ENCODE measurements at regions not wholly inside any gene's neighbourhood (a gene's known extent, or its start where the extent isn't known, plus 50 kb on each side); places are given as distances from the start of the nearest gene placed in this dataset.

GRCh38 chr6:168155821-168156741, 77.1 kb upstream of the FRMD1 start:
- no peak for DNase-seq (ENCODE audit: low spot score)

DNA sequence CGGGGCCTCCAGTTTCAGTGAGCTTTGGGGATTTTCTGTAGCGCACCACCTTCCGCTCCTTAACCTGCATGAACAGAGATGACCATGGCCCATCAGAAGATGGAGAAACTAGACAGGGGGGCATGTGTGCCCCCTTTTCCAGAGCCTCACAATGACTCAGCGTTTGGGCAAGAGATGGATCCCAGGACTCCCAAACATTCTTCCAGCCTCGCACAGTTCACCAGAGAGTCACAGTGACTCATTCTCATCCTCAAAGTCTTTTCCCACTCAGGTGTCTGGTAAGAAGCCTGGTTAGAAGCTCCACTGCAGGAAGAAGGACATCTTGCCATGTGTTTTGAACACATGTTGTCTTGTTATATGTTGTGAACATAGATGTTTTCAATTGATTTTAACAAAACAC, 76.2 kb upstream of the FRMD1 start:
- no peak for DNase-seq (ENCODE audit: low spot score)

- no peak for DNase-seq (ENCODE audit: low spot score)
Observed at GRCh38 chr6:168154263-168154917, 75.4 kb upstream of the FRMD1 start.

DNA sequence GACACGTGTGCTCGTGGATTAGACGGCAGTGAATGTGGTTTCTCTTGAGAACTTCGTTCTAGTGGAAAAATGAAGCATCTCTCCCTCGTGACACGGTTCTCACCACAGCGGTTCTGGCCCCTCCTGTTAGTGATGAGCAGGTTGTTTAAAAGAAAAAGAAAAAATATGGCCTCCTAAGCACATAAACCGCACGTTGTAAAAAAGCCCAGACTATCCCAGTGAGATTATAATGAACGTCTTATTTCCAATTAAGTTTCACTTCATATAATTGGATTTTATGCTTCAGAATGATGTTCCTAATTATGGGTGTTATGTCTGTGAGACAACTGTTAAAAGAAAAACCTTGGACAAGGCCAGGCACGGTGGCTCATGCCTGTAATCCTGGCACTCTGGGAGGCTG, 74.5 kb upstream of the FRMD1 start:
- no peak for DNase-seq (ENCODE audit: low spot score)

DNA sequence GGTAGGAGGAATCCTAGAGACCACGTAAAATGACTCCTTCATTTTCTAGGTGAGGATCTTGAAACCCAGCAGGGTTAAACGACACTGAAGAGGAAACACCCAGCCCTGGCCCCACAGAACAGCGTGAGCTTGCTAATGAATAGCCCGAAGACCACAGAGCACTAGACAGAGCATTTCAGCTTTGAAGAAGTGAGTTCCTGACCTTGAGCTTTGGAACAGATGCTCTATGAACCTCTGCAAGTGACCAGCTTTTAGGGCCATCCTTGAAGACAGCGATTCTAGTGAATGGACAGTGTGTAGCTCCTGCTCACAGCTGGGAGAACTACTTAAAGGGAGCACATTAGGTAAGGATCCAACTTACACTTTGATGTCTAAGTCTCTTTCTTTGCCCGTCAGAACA, 74.0 kb upstream of the FRMD1 start:
- no peak for DNase-seq (ENCODE audit: low spot score)

DNA sequence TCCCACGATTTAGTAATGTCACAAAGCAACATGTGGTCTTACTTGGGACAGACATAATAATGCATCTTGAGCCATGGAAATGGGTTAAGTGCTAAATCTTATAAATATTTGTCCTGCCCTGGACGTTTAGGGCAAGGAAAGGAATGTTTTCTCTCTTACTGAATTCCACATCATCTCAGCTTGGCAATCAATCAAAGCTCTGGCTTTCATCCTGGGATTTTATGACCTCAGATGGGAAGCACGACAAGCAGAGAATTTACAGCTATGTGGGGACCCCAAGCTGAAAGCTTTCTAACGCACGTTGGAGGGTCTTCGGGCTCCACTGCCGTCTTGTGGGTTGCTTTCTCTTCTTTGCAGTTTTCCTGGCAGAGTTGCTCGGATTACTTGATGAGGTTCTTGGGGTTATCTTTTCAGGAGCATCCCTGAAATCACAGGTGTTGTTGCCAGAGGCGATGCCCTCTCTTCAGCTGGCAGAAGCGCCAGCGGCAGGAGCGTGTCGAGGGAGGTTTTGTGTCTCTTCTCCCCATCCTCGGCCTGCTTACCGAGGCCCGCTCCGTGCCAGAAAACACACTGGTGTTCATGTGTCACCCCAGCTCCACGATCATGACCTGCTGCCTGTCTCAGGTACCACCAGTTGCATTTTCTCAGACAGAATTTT, 73.4 kb upstream of the FRMD1 start:
- no peak for DNase-seq (ENCODE audit: low spot score)

DNA sequence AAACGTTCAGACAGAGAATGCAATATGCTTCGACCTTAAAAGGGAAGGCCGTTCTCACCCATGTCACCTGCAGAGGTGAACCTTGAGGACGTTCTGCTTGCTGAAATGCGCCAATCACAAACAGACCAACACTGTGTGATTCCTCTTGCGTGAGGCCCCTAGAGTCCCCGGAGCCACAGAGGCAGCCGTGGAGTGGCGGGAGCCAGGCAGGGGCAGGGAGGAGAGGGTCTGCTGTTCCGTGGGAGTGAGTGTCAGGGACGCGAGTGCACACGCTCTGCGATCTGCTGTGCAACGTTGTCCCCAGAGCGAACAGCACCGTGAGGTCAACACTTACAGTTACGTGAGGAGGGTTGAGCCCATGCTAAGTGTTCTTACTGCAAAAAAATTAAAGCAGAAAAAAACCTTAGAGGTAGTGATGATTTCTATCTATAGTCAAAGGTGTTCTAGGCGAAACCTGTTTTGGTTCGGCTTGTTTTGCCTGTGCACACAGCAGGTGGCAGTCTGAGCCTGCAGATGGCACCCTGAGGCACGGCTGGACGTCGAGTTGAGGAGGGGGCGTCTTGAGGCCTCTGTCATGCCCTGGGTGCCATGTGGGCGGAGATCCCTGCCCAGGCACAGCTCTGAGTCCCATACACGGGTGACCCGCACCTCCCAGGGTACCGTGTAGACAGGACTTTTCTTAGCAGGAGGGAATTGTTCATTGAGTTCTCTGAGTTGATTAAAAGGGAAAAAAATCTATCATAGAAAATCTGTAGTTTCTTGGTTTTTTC, 71.7 kb upstream of the FRMD1 start:
- peak; percentile 55 for DNase-seq (ENCODE audit: low spot score)

- no peak for DNase-seq (ENCODE audit: low spot score)
Observed at GRCh38 chr6:168149015-168149414, 70.0 kb upstream of the FRMD1 start.

GRCh38 chr6:168148231-168148849, 69.3 kb upstream of the FRMD1 start:
- DNase-seq (ENCODE audit: low spot score), result no peak

GRCh38 chr6:168147205-168147738, 68.3 kb upstream of the FRMD1 start:
- no peak for DNase-seq (ENCODE audit: low spot score)

- DNase-seq (ENCODE audit: low spot score), result no peak
Observed at GRCh38 chr6:168145747-168146596, 67.0 kb upstream of the FRMD1 start.

- no peak for DNase-seq (ENCODE audit: low spot score)
Observed at GRCh38 chr6:168139121-168139520, 60.1 kb upstream of the FRMD1 start.

DNA sequence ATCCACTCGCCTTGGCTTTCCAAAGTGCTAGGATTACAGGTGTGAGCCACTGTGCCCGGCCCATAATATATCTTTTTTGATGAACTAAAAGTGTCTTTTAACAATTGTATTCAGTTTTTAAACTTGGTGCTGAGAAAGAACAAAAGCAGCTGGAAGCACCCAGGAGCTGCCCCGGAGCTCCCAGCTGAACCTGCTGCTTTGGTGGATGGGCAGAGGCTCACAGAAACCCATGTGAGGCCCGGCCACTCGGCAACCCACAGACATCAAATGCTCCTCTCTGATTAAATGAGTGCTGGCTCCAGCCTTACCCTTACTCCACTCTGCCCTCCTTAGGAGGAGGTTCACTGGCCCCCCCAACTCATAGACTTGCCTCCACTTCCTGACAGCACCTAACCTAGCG, 59.4 kb upstream of the FRMD1 start:
- DNase-seq (ENCODE audit: low spot score), result no peak

- DNase-seq (ENCODE audit: low spot score), result no peak
Observed at GRCh38 chr6:168137024-168137423, 58.0 kb upstream of the FRMD1 start.

DNA sequence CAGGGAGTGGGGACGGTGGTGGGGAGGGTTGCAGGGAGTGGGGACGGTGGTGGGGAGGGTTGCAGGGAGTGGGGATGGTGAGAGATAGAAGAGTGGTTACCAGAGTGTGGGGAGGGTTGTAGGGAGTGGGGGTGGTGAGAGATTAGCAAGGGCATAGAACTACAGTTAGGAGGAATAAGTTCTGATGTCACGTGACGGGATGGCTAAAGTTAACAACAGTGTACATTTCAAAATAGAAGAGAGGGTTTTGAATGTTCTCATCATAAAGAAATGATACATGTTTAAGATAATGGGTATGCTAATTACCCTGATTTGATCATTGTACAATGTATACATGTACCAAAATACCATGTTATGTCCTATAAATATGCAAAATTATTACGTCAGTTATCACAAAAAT, 57.6 kb upstream of the FRMD1 start:
- DNase-seq (ENCODE audit: low spot score), result no peak

- DNase-seq (ENCODE audit: low spot score), result no peak
Observed at GRCh38 chr6:168136001-168136400, 57.0 kb upstream of the FRMD1 start.

DNA sequence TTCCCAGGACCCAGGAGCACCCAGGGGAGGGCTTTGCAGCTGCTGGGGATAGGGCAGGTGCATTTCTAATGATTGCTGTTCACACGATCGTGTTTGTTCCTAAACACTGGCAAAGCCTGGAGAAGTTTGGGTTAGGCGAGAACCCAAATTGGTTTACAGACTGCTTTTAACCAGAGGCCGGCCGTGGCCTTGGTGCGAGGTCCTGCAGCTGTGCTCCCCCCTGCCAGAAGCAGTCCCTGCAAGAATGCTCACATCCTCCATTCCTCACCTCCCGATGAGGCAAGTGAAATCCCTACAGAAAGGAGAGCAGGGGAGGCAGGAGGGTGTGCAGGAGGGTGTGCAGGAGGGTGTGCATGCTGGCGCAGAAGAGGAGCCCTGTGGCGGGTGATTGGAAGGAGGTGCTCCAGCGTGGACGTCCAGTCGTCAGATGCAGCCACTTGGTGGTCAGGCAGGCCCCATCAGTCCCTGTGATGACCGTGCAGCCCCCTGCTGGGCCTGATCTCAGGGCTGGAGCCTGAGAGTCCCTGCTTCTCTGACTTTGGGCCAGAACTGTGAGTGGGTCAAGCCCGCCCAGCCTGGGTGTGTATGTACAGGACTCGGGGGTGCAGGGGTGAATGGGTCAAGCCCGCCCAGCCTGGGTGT, 55.7 kb upstream of the FRMD1 start:
- DNase-seq (ENCODE audit: low spot score), result no peak

GRCh38 chr6:168133687-168134559, 54.9 kb upstream of the FRMD1 start:
- no peak for DNase-seq (ENCODE audit: low spot score)

- no peak for DNase-seq (ENCODE audit: low spot score)
Observed at GRCh38 chr6:168133168-168133561, 54.2 kb upstream of the FRMD1 start.

All from HuH-7 (cell line).